HepG2 (cell line): ENCODE measurements at regions not wholly inside any gene's neighbourhood (a gene's known extent, or its start where the extent isn't known, plus 50 kb on each side); places are given as distances from the start of the nearest gene placed in this dataset.

Experiments
- ATAC-seq: fragments of 200-7000 bp; cut with Tn5 transposase; 3 replicates; pipeline ENCODE4 v1.9.1; 2020; ENCODE audit warnings: mild to moderate bottlenecking, moderate library complexity
- BruUV-seq: library from RNA; stranded (reverse); fragments of 400-500 nt; replicated peaks from 2 replicates; lab custom pipeline; 2021; lab: Mats Ljungman, UMichigan
- CTCF ChIA-PET: fragments of 300-600 bp; formaldehyde crosslinking; extraction: SDS; loops from one replicate; lab custom pipeline; 2021; ENCODE audit warnings: low total read pairs, inconsistent platforms, low intra/inter-chr PET ratio; lab: Yijun Ruan, JAX
- POLR2A ChIA-PET: fragments of 350-600 bp; sonication (Branson Sonifier 250); formaldehyde crosslinking; loops from one replicate; lab custom pipeline; 2020; ENCODE audit warnings: antibody characterized with exemption, inconsistent platforms; lab: Yijun Ruan, JAX
- DNase-seq: peaks from one replicate; pipeline ENCODE4 v3.0.0-alpha.2; 2015; ENCODE audit warnings: low spot score
- FAIRE-seq: peaks from 3 replicates; lab custom pipeline; 2011; peaks lifted over from hg19 to GRCh38; lab: Jason Lieb, UNC
- H2AFZ ChIP-seq: one replicate; pipeline ENCODE4 v1.6.1; 2011; ENCODE audit warnings: low read length, inconsistent platforms
- H3K27ac ChIP-seq: fragments of 300-600 bp; 3 replicates; pipeline ENCODE4 v1.8.0; 2011; ENCODE audit warnings: mixed run types, mild to moderate bottlenecking, mixed read lengths, low read length, inconsistent platforms; ENCODE audit not compliant: insufficient read depth; ENCODE audit errors: extremely low read length
- H3K27me3 ChIP-seq, 2 experiments: fragments of 200-600 bp in 1 of 2; 2 replicates in 1 of 2; 3 replicates in 1 of 2; pipeline versions ENCODE4 v1.6.0 to v1.8.0; 2011; ENCODE audit warnings: low read length in 2 of 2, mild to moderate bottlenecking in 2 of 2, moderate library complexity in 2 of 2, inconsistent platforms in 1 of 2; ENCODE audit not compliant: insufficient read depth in 2 of 2, control insufficient read depth in 1 of 2
- H3K36me3 ChIP-seq, 2 experiments: fragments of 200-600 bp in 1 of 2; replicated peaks in 1 of 2; 2 replicates in 1 of 2; 3 replicates in 1 of 2; pipeline versions ENCODE4 v1.5.1 to v1.8.0; 2011; ENCODE audit warnings: low read length in 2 of 2, inconsistent platforms in 1 of 2; ENCODE audit not compliant: insufficient read depth in 2 of 2, control insufficient read depth in 1 of 2
- H3K4me1 ChIP-seq: 2 replicates; pipeline ENCODE4 v1.5.1; 2012; ENCODE audit warnings: low read length, inconsistent platforms; ENCODE audit not compliant: insufficient read depth
- H3K4me2 ChIP-seq: 2 replicates; pipeline ENCODE4 v1.6.0; 2011; ENCODE audit warnings: low read depth, low read length, inconsistent platforms
- H3K4me3 ChIP-seq, 3 experiments: fragments of 200-600 bp in 1 of 3; sonication (generic), shearing (Covaris generic) in 1 of 3; replicated peaks in 1 of 3; 2 replicates each; pipeline ENCODE4 v1.5.1; 2011 to 2016; ENCODE audit warnings: low read length in 3 of 3, inconsistent platforms in 2 of 3, low read depth in 2 of 3, mild to moderate bottlenecking in 2 of 3, control low read depth in 1 of 3, mixed read lengths in 1 of 3; ENCODE audit not compliant: insufficient read depth in 1 of 3
- H3K79me2 ChIP-seq: one replicate; pipeline ENCODE4 v1.6.1; 2011; ENCODE audit warnings: low read length, inconsistent platforms; ENCODE audit not compliant: insufficient read depth
- H3K9ac ChIP-seq: 2 replicates; pipeline ENCODE4 v1.6.0; 2011; ENCODE audit warnings: mild to moderate bottlenecking, low read depth, low read length, inconsistent platforms; ENCODE audit not compliant: insufficient read depth
- H3K9me3 ChIP-seq: 2 replicates; pipeline ENCODE4 v1.5.1; 2012; ENCODE audit warnings: mild to moderate bottlenecking, low read length
- H4K20me1 ChIP-seq: 2 replicates; pipeline ENCODE4 v1.6.0; 2011; ENCODE audit warnings: inconsistent platforms, mild to moderate bottlenecking, low read length, moderate library complexity; ENCODE audit not compliant: insufficient read depth
- CHCHD3 ChIP-seq: sonication (generic); formaldehyde crosslinking; IDR thresholded peaks from 2 replicates; pipeline ENCODE4 v1.8.0; 2022; ENCODE audit warnings: mild to moderate bottlenecking, missing genetic modification reagents, moderate library complexity
- CREB1 ChIP-seq, 2 experiments: fragments of 450-650 bp in 1 of 2; IDR thresholded peaks; 2 replicates each; pipeline ENCODE4 v1.6.1; 2016 to 2017; ENCODE audit warnings: control low read depth in 1 of 2, mild to moderate bottlenecking in 1 of 2, missing compliant biosample characterization in 1 of 2, missing genetic modification characterization in 1 of 2
- HDAC6 ChIP-seq: fragments of 200-600 bp; sonication (generic); IDR thresholded peaks from 2 replicates; pipeline ENCODE4 v1.7.0; 2017; ENCODE audit warnings: mild to moderate bottlenecking, antibody characterized with exemption, low read length, low read depth
- HHEX ChIP-seq: IDR thresholded peaks from 2 replicates; pipeline ENCODE4 v1.6.1; 2016; ENCODE audit warnings: control low read depth
- PRDM10 ChIP-seq: sonication (generic); formaldehyde crosslinking; IDR thresholded peaks from 2 replicates; pipeline ENCODE4 v1.4.0; 2020; ENCODE audit warnings: low read depth, missing genetic modification reagents
- XRCC5 ChIP-seq: fragments of 200-400 bp; formaldehyde crosslinking; optimal IDR thresholded peaks from 2 replicates; pipeline ENCODE3; 2017; ENCODE audit warnings: mild to moderate bottlenecking, low read length
- ZNF543 ChIP-seq: sonication (generic); formaldehyde crosslinking; IDR thresholded peaks from 2 replicates; pipeline ENCODE4 v1.4.0; 2020; ENCODE audit warnings: mild to moderate bottlenecking, missing genetic modification reagents
- WGBS: methylation state at CpG from one replicate; pipeline ENCODE4 v1.1.6; 2017; ENCODE audit warnings: low lambda C conversion rate; 5-methylcytosine and 5-hydroxymethylcytosine counted together
- in situ Hi-C: cut with HindIII; loops from 2 replicates; pipeline ENCODE4 v1.10.0; 2017; ENCODE audit warnings: low pct_unique_long_range_greater_than_20kb; ENCODE audit not compliant: extremely low pct_ligation_motif_present
- intact Hi-C: fragments of 100-400 bp; cut with micrococcal nuclease; formaldehyde crosslinking; loops from one replicate; pipeline ENCODE4 v1.10.0; 2022; ENCODE audit not compliant: unreplicated experiment

GRCh38 chr13:50693727-50694126, 149.8 kb downstream of the DLEU7 start (continued):
- no peak for TF ChIP-seq XRCC5

- CTCF ChIA-PET = no interaction called here
- no TSS peak for BruUV-seq
- intact Hi-C loops = no loop called here
Observed at GRCh38 chr13:50697746-50698539, 145.5 kb downstream of the DLEU7 start.

More at GRCh38 chr13:50697746-50698539, 145.5 kb downstream of the DLEU7 start:
- in situ Hi-C loops = no loop called here
- TF ChIP-seq HHEX (no peak), CREB1 (IDR thresholded peaks at IDR 0.05) (no peak), CREB1 (CRISPR knock-in tag; IDR thresholded peaks at IDR 0.05) (no peak), ZNF543 (CRISPR knock-in tag) (no peak), CHCHD3 (CRISPR knock-in tag) (no peak), PRDM10 (CRISPR knock-in tag) (no peak), HDAC6 (no peak)
- TF ChIP-seq, all 625 proteins: peak for 0
- Histone ChIP-seq H3K9ac (no peak overlapping the region), H3K36me3 (no peaks in the 10 kb centered on the region), H3K27ac (no peak overlapping the region), H4K20me1 (no peaks in the 10 kb centered on the region), H3K4me1 (no peaks in the 10 kb centered on the region), H3K79me2 (no peaks in the 10 kb centered on the region), H3K27me3 (no peaks in the 10 kb centered on the region), H3K4me2 (no peak overlapping the region), H3K9me3 (no peaks in the 10 kb centered on the region), H2AFZ (no peak overlapping the region), H3K4me3 (no peak overlapping the region)
- POLR2A ChIA-PET = no interaction called here
- no peak for FAIRE-seq
- no peak for DNase-seq
- ATAC-seq = no peak
- WGBS = 81% methylated on average over 4 of the region's 4 CpGs
